Left forelimb (tissue), 1 donor: ENCODE measurements at regions not wholly inside any gene's neighbourhood (a gene's known extent, or its start where the extent isn't known, plus 50 kb on each side); places are given as distances from the start of the nearest gene placed in this dataset.

Experiments used
- DNase-seq: peaks from one replicate; pipeline ENCODE4 v3.0.0-alpha.2; 2018; ENCODE audit warnings: low spot score

- no peak for DNase-seq
Observed at GRCh38 chr19:56947206-56947605, 106.7 kb upstream of the PEG3 start.

- DNase-seq: no peak
Observed at GRCh38 chr19:56949626-56950025, 109.1 kb upstream of the PEG3 start.

GRCh38 chr19:56951672-56952071 is 111.1 kb upstream of the PEG3 start:
- DNase-seq: no peak

DNA sequence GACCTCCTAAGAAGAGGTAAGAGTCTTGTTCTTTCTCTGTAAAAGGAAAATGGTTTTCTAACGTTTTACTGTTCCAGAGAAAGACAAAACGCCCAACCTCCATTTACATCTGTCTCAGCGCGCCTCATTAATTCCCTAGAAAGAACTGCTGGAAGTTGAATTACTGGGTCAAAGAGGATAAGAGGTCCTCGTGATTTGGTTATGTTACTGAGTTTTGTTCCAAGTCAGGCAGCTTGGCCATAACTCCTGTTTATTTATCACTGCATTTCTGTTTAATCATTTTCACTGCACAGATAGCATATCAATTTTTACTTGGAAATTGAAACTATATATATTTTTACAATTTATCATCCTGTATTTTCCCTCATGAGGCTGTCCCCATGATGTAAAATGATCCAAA is 112.9 kb upstream of the PEG3 start:
- no peak for DNase-seq

- no peak for DNase-seq
Observed at GRCh38 chr19:56955637-56956216, 115.2 kb upstream of the PEG3 start.

- no peak for DNase-seq
Observed at GRCh38 chr19:56956503-56957226, 116.1 kb upstream of the PEG3 start.

DNA sequence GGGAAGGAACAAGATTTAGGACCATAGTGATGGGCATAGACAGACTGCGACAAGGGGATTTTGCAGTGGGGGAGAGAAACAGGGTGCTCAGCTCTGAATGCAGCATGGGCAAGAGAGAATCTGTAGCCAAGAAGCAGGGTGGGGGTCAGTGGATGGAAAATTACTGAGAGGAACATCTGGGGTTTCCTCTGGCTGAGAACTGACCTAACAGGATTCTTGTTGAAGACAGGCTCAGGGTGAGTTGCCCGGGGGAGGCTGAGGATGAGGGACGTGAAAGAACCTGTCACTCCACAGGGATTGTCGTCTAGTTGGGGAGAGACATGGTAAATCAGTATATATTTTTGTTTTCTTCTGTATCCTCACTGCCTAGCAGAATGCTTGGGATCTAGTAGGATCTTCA is 118.7 kb upstream of the PEG3 start:
- DNase-seq: no peak

GRCh38 chr19:56960959-56961543 is 120.5 kb upstream of the PEG3 start:
- no peak for DNase-seq

DNA sequence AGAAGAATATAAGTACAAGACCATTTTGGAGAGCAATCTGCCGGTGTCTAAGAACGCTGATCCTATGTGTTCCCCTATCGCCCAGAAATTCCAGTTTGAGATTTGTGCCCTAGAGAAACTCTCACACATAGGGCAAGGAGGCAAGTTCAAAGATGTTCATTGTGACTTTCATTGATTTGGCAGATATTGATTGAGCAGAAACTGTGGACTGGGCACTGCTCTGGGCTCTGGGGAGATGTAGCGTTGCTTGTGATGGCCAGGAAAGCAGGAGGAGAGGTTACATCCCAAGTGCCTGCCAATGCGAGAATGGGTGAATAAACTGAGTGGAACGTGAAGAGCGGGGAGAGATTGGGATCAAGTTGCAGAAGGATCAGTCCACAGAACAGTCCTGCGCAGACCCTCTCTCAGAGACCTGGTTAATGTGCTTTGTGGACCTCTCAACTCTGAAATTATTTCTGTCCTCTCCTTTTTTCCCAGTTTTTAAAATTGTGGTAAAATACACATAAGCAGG is 123.9 kb upstream of the PEG3 start:
- no peak for DNase-seq

DNA sequence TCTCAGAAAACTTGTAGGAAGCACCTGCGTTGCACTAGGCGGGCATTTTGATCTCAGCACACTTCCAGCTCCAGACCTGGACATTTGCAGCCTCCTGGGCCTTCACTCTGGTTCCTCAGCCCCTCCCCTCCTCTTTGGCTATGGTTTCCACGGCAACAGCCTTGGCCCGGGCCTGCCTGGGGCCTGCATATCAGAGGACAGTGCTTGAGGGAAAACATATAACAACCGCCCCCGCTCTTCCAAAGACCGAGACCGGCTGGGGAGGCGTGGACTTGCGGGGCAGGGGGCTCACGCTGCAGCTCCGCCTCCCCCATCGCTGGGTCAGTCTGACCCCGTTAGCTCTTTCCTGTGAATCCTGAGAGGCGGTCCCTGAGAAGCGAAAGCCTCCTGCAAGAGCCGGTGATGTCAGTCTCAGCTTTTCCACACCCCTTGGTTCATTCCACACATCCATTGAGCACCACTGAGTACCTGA is 125.7 kb upstream of the PEG3 start:
- peak; percentile 76 for DNase-seq

- no peak for DNase-seq
Observed at GRCh38 chr19:56966697-56967299, 126.3 kb upstream of the PEG3 start.

- DNase-seq: no peak
Observed at GRCh38 chr19:56969156-56969555, 128.6 kb upstream of the PEG3 start.

DNA sequence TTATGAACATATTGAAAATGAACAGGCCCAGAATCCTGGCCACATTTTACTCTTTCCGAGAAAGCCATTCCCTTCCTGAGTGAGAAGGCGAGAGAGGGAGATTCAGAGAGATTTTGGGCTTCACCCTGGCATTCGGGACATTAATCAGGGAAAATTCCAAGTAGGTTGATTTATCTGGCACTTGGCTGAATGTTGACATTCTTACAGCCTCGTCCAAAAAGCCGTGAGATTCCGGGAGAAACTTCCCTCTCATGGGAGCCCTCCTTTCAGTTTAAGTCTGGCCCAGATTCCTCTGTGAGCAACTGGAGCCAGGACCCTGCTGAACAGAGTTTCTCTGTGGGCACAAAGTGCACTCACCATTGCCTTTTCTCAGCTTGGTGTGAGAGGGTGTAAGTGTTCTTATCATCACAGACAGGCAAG is 129.2 kb upstream of the PEG3 start:
- DNase-seq: no peak

DNA sequence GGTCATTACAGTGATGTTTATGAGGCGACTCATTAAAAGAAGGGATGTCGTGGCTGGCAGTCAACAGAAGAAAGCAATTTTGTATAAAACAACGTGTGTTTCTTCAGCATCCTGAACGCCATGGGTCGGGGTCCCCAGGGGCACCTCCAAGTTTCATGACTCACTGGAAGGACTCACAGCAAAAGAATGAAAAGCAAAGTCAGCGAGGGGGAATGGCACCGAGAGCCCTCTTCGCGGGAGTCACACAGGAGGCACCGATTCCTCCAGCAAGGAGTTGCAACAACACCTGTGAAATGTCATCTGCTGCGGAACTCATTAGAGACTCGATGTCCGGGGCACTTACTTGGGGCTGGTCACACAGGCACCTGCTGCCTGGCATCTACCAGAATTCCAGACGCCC is 130.7 kb upstream of the PEG3 start:
- no peak for DNase-seq

GRCh38 chr19:56972291-56972841 is 131.8 kb upstream of the PEG3 start:
- no peak for DNase-seq

GRCh38 chr19:56973713-56974555 is 133.4 kb upstream of the PEG3 start:
- no peak for DNase-seq

- DNase-seq: no peak
Observed at GRCh38 chr19:56974556-56975207, 134.2 kb upstream of the PEG3 start.

GRCh38 chr19:56976300-56976699 is 135.8 kb upstream of the PEG3 start:
- DNase-seq: no peak

DNA sequence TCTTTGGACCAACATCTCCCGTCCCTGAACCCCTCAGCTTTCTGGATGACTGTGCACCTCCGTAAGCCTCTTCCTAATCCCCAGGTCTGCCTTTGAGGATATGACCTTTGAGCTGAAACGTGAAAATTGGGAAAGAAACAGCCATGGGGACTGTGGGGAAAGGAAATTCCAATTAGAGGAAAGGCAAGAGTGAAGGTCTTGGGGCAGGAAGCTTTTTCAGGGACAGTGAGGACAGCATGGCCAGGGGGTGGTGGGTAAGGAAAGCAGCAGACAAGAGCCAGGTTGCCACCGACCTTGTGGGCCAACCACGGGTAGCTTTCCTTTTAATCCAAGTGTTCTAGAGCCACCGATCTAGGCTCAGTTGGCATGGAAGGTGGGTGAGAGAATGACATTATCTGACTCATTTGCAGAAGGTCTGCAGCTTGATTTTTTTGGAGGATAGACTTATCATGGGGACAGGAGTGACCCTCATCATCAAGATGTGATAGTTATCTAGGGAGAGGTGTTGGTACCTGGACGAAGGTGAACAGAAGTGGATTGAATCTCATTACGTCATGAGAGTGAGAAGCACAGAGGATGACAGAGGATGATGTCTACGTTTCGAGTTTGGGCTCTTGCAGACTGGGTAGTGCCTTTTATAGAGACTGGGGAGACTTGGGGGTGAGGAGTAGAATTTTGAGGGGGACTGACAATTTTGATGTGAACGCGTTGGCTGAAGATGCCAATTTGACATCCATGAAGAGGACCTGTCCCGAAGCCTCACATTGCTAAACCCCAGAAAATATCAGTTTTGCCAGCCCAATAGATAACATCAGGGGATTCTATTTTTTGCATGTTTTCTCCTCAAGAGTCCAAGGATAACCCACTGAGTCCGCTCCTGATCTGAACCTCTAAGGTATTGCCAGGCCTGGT is 136.7 kb upstream of the PEG3 start:
- no peak for DNase-seq

GRCh38 chr19:56978023-56978565 is 137.6 kb upstream of the PEG3 start:
- DNase-seq: no peak
